ENCODE measurements at regions not wholly inside any gene's neighbourhood (a gene's known extent, or its start where the extent isn't known, plus 50 kb on each side); places are given as distances from the start of the nearest gene placed in this dataset.

- no peak for TF ChIP-seq SP1 (IDR thresholded peaks at IDR 0.05; ENCODE audit: low read depth)
- TF ChIP-seq CEBPB (IDR thresholded peaks at IDR 0.05; ENCODE audit: low read depth) = no peak
- TF ChIP-seq, protein P1, sequence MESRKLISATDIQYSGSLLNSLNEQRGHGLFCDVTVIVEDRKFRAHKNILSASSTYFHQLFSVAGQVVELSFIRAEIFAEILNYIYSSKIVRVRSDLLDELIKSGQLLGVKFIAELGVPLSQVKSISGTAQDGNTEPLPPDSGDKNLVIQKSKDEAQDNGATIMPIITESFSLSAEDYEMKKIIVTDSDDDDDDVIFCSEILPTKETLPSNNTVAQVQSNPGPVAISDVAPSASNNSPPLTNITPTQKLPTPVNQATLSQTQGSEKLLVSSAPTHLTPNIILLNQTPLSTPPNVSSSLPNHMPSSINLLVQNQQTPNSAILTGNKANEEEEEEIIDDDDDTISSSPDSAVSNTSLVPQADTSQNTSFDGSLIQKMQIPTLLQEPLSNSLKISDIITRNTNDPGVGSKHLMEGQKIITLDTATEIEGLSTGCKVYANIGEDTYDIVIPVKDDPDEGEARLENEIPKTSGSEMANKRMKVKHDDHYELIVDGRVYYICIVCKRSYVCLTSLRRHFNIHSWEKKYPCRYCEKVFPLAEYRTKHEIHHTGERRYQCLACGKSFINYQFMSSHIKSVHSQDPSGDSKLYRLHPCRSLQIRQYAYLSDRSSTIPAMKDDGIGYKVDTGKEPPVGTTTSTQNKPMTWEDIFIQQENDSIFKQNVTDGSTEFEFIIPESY (IDR thresholded peaks at IDR 0.05; ENCODE audit: extremely low read depth, insufficient replicate concordance, low read length) = no peak
- TF ChIP-seq POLR2AphosphoS5 (IDR thresholded peaks at IDR 0.05; ENCODE audit: low read depth, low read length) = no peak
- TF ChIP-seq FOSL1 (IDR thresholded peaks at IDR 0.05; ENCODE audit: low read depth) = no peak
- TF ChIP-seq CBX3 (IDR thresholded peaks at IDR 0.05; ENCODE audit: low read depth) = no peak
- TF ChIP-seq RAD21 (IDR thresholded peaks at IDR 0.05; ENCODE audit: low read depth) = no peak
- TF ChIP-seq ELF1 (IDR thresholded peaks at IDR 0.05; ENCODE audit: borderline replicate concordance, low read depth) = no peak
- TF ChIP-seq SRF (IDR thresholded peaks at IDR 0.05; ENCODE audit: low read depth) = no peak
- TF ChIP-seq EGR1 (IDR thresholded peaks at IDR 0.05; ENCODE audit: low read depth) = no peak
- TF ChIP-seq, protein P2, sequence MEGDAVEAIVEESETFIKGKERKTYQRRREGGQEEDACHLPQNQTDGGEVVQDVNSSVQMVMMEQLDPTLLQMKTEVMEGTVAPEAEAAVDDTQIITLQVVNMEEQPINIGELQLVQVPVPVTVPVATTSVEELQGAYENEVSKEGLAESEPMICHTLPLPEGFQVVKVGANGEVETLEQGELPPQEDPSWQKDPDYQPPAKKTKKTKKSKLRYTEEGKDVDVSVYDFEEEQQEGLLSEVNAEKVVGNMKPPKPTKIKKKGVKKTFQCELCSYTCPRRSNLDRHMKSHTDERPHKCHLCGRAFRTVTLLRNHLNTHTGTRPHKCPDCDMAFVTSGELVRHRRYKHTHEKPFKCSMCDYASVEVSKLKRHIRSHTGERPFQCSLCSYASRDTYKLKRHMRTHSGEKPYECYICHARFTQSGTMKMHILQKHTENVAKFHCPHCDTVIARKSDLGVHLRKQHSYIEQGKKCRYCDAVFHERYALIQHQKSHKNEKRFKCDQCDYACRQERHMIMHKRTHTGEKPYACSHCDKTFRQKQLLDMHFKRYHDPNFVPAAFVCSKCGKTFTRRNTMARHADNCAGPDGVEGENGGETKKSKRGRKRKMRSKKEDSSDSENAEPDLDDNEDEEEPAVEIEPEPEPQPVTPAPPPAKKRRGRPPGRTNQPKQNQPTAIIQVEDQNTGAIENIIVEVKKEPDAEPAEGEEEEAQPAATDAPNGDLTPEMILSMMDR (IDR thresholded peaks at IDR 0.05 in 2 of 3, conservative IDR thresholded peaks at IDR 0.05 in 1 of 3; ENCODE audit: borderline replicate concordance in 1 of 3, insufficient read depth in 1 of 3, low read depth in 2 of 3, low read length in 2 of 3) = no peak
- no peak for TF ChIP-seq ZNF274 (IDR thresholded peaks at IDR 0.05; ENCODE audit: low read depth, low read length)
- no peak for TF ChIP-seq MAX (IDR thresholded peaks at IDR 0.05)
- TF ChIP-seq POLR2A (IDR thresholded peaks at IDR 0.05; ENCODE audit: borderline replicate concordance, extremely low read depth, insufficient read depth, insufficient read length) = no peak
- TF ChIP-seq, protein P3, sequence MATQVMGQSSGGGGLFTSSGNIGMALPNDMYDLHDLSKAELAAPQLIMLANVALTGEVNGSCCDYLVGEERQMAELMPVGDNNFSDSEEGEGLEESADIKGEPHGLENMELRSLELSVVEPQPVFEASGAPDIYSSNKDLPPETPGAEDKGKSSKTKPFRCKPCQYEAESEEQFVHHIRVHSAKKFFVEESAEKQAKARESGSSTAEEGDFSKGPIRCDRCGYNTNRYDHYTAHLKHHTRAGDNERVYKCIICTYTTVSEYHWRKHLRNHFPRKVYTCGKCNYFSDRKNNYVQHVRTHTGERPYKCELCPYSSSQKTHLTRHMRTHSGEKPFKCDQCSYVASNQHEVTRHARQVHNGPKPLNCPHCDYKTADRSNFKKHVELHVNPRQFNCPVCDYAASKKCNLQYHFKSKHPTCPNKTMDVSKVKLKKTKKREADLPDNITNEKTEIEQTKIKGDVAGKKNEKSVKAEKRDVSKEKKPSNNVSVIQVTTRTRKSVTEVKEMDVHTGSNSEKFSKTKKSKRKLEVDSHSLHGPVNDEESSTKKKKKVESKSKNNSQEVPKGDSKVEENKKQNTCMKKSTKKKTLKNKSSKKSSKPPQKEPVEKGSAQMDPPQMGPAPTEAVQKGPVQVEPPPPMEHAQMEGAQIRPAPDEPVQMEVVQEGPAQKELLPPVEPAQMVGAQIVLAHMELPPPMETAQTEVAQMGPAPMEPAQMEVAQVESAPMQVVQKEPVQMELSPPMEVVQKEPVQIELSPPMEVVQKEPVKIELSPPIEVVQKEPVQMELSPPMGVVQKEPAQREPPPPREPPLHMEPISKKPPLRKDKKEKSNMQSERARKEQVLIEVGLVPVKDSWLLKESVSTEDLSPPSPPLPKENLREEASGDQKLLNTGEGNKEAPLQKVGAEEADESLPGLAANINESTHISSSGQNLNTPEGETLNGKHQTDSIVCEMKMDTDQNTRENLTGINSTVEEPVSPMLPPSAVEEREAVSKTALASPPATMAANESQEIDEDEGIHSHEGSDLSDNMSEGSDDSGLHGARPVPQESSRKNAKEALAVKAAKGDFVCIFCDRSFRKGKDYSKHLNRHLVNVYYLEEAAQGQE (IDR thresholded peaks at IDR 0.05; ENCODE audit: low read depth) = no peak
- no peak for TF ChIP-seq EZH2 (IDR thresholded peaks at IDR 0.05)
- TF ChIP-seq SIN3A (IDR thresholded peaks at IDR 0.05; ENCODE audit: low read depth) = no peak
- TF ChIP-seq ZFX (IDR thresholded peaks at IDR 0.05) = no peak
- TF ChIP-seq TCF7L2 (IDR thresholded peaks at IDR 0.05; ENCODE audit: borderline replicate concordance, extremely low read depth, insufficient read depth, insufficient read length) = no peak
- TF ChIP-seq ATF3 (IDR thresholded peaks at IDR 0.05) = no peak
- H3K4me1 ChIP-seq (ENCODE audit: control insufficient read depth in 1 of 2, insufficient read depth in 2 of 2, low read length in 2 of 2) = peaks cover 36 to 45% of the 10 kb centered on the region in 2 experiments
- ATAC-seq (no peak), DNase-seq (ENCODE audit: low read depth, low spot score) (no peak)
- ChIA-PET RAD21 (ENCODE audit: low non-redundant PET in 1 of 2, low total read pairs in 2 of 2, uncharacterized antibody in 2 of 2, unreplicated experiment in 2 of 2) (no interaction called here), POLR2A (no interaction called here), CTCF (no interaction called here)
- no TSS peak for BruUV-seq (replicated peaks)
- H2AFZ ChIP-seq (ENCODE audit: low read depth, low read length, poor library complexity, severe bottlenecking) = no peak overlapping the region
- H3K79me2 ChIP-seq (ENCODE audit: insufficient read depth, low read length) = no peaks in the 10 kb centered on the region
- no peak overlapping the region for H3K9ac ChIP-seq (ENCODE audit: low read length)
- H3K9me2 ChIP-seq (ENCODE audit: insufficient read depth) = no peaks in the 10 kb centered on the region
- peak overlapping the region; percentile 27 for H3K4me2 ChIP-seq (ENCODE audit: low read length)
- no peaks in the 10 kb centered on the region for H3K36me3 ChIP-seq (ENCODE audit: control insufficient read depth in 1 of 2, insufficient read depth in 2 of 2, low read length in 2 of 2)
- H3K27me3 ChIP-seq (ENCODE audit: insufficient read depth, low read length) = no peaks in the 10 kb centered on the region
- H4K20me1 ChIP-seq (ENCODE audit: insufficient read depth) = no peaks in the 10 kb centered on the region
- intact Hi-C loops (cut with micrococcal nuclease) = no loop called here
- peak overlapping the region; percentile 66; the same call in 1 of the 2 replicates for H3K27ac ChIP-seq (ENCODE audit: low read depth, low read length)
- no peak overlapping the region for H3K4me3 ChIP-seq (replicated peaks in 1 of 2; ENCODE audit: low read depth in 1 of 2, low read length in 2 of 2)
- no peaks in the 10 kb centered on the region for H3K9me3 ChIP-seq (ENCODE audit: control insufficient read depth in 1 of 2, insufficient read depth in 1 of 2, low read depth in 1 of 2, low read length in 2 of 2)
Measured at GRCh38 chr6:147707524-147707923, 199.0 kb downstream of the SAMD5 start.
